GM23338 (cell line): ENCODE measurements at regions not wholly inside any gene's neighbourhood (a gene's known extent, or its start where the extent isn't known, plus 50 kb on each side); places are given as distances from the start of the nearest gene placed in this dataset.

Experiments
- ATAC-seq: fragments of 200-7000 bp; cut with Tn5 transposase; 3 replicates; pipeline ENCODE4 v1.9.1; 2020
- DNase-seq: peaks from one replicate; pipeline ENCODE4 v3.0.0-alpha.2; 2015; ENCODE audit warnings: low spot score
- H2AFZ ChIP-seq: fragments of 200-600 bp; sonication (generic); 2 replicates; pipeline ENCODE4 v1.8.0; 2016; ENCODE audit warnings: antibody characterized with exemption, mild to moderate bottlenecking, moderate library complexity
- H3F3A ChIP-seq: fragments of 200-600 bp; sonication (generic); replicated peaks from 2 replicates; pipeline ENCODE4 v1.8.0; 2017; ENCODE audit warnings: antibody characterized with exemption, mixed run types, low read depth
- H3K27ac ChIP-seq: fragments of 200-600 bp; sonication (generic); 2 replicates; pipeline ENCODE4 v1.6.1; 2016; ENCODE audit warnings: low read depth
- H3K27me3 ChIP-seq: fragments of 200-600 bp; sonication (generic); 2 replicates; pipeline ENCODE4 v1.8.0; 2016; ENCODE audit warnings: mild to moderate bottlenecking, mixed run types, moderate library complexity; ENCODE audit not compliant: insufficient read depth
- H3K36me3 ChIP-seq: fragments of 200-600 bp; sonication (generic); 2 replicates; pipeline ENCODE4 v1.8.0; 2016; ENCODE audit warnings: mild to moderate bottlenecking; ENCODE audit not compliant: insufficient read depth
- H3K4me1 ChIP-seq: fragments of 200-600 bp; sonication (generic); 2 replicates; pipeline ENCODE4 v1.8.0; 2016; ENCODE audit warnings: mild to moderate bottlenecking, moderate library complexity; ENCODE audit not compliant: insufficient read depth
- H3K4me2 ChIP-seq: fragments of 200-600 bp; sonication (generic); 2 replicates; pipeline ENCODE4 v1.7.1; 2017; ENCODE audit warnings: mixed run types
- H3K4me3 ChIP-seq: fragments of 200-600 bp; sonication (generic); 2 replicates; pipeline ENCODE4 v1.6.1; 2016; ENCODE audit warnings: mixed run types
- H3K79me2 ChIP-seq: fragments of 200-600 bp; sonication (generic); replicated peaks from 2 replicates; pipeline ENCODE4 v1.8.0; 2017; ENCODE audit warnings: mild to moderate bottlenecking; ENCODE audit not compliant: insufficient read depth
- H3K9me2 ChIP-seq: fragments of 200-600 bp; sonication (generic); 2 replicates; pipeline ENCODE4 v1.8.0; 2017; ENCODE audit not compliant: insufficient read depth
- H4K20me1 ChIP-seq: fragments of 200-600 bp; sonication (generic); replicated peaks from 2 replicates; pipeline ENCODE4 v1.8.0; 2017; ENCODE audit warnings: mild to moderate bottlenecking; ENCODE audit not compliant: insufficient read depth
- H3K27ac Mint-ChIP-seq: 2 replicates; pipeline ENCODE4 v1.8.0; 2020; ENCODE audit warnings: inconsistent platforms, mild to moderate bottlenecking, moderate library complexity, mixed read lengths
- H3K27me3 Mint-ChIP-seq: 3 replicates; pipeline ENCODE4 v1.8.0; 2022; ENCODE audit warnings: low read depth, mild to moderate bottlenecking, moderate library complexity, mixed read lengths, inconsistent platforms; ENCODE audit not compliant: insufficient read depth, poor library complexity
- H3K36me3 Mint-ChIP-seq: 3 replicates; pipeline ENCODE4 v1.8.0; 2021; ENCODE audit warnings: low read depth, mild to moderate bottlenecking, inconsistent platforms, moderate library complexity, mixed read lengths
- H3K4me1 Mint-ChIP-seq: 3 replicates; pipeline ENCODE4 v1.8.0; 2020; ENCODE audit warnings: mild to moderate bottlenecking, inconsistent platforms, mixed read lengths
- H3K4me3 Mint-ChIP-seq: 3 replicates; pipeline ENCODE4 v1.8.0; 2021; ENCODE audit warnings: moderate library complexity, mild to moderate bottlenecking, inconsistent platforms, mixed read lengths
- H3K9me3 Mint-ChIP-seq: 3 replicates; pipeline ENCODE4 v1.8.0; 2020; ENCODE audit warnings: moderate library complexity, mild to moderate bottlenecking, inconsistent platforms, mixed read lengths
- CTCF ChIP-seq, 2 experiments: fragments of 200-600 bp in 1 of 2; sonication (generic) in 1 of 2; conservative IDR thresholded peaks; 2 replicates each; pipeline versions ENCODE4 v1.5.1 to v1.6.1; 2016 to 2017; ENCODE audit warnings: antibody characterized with exemption in 2 of 2, low read depth in 2 of 2, mild to moderate bottlenecking in 2 of 2, moderate library complexity in 1 of 2
- ETS1 ChIP-seq: IDR thresholded peaks from 2 replicates; pipeline ENCODE4 v1.6.1; 2016; ENCODE audit warnings: antibody characterized with exemption
- EZH2 ChIP-seq: fragments of 200-600 bp; sonication (generic); IDR thresholded peaks from one replicate; pipeline ENCODE4 v1.8.0; 2017; ENCODE audit warnings: antibody characterized with exemption, mild to moderate bottlenecking, low read depth; ENCODE audit not compliant: unreplicated experiment
- EZH2phosphoT487 ChIP-seq: fragments of 200-600 bp; sonication (generic); IDR thresholded peaks from one replicate; pipeline ENCODE4 v1.8.1; 2018; ENCODE audit warnings: antibody characterized with exemption; ENCODE audit not compliant: unreplicated experiment
- JUNB ChIP-seq: IDR thresholded peaks from one replicate; pipeline ENCODE4 v1.6.1; 2016; ENCODE audit warnings: antibody characterized with exemption; ENCODE audit not compliant: unreplicated experiment
- NANOG ChIP-seq: IDR thresholded peaks from 2 replicates; pipeline ENCODE4 v1.6.1; 2016; ENCODE audit warnings: antibody characterized with exemption, borderline replicate concordance
- POLR2AphosphoS5 ChIP-seq: IDR thresholded peaks from 2 replicates; pipeline ENCODE4 v1.6.1; 2016; ENCODE audit warnings: antibody characterized with exemption, low read depth
- REST ChIP-seq: IDR thresholded peaks from one replicate; pipeline ENCODE4 v1.6.1; 2018; ENCODE audit warnings: antibody characterized with exemption; ENCODE audit not compliant: unreplicated experiment
- STAT1 ChIP-seq: IDR thresholded peaks from one replicate; pipeline ENCODE4 v1.6.1; 2016; ENCODE audit warnings: antibody characterized with exemption; ENCODE audit not compliant: unreplicated experiment
- ZNF114 ChIP-seq: fragments of 250-450 bp; sonication (Bioruptor Pico); IDR thresholded peaks from 2 replicates; pipeline ENCODE4 v1.5.0; 2020; ENCODE audit warnings: mild to moderate bottlenecking, moderate library complexity
- ZNF331 ChIP-seq: fragments of 250-450 bp; sonication (Bioruptor Pico); IDR thresholded peaks from 2 replicates; pipeline ENCODE4 v1.5.0; 2020; ENCODE audit warnings: low read depth, mild to moderate bottlenecking, moderate library complexity

GRCh38 chr2:80930777-80931176 lies 626.2 kb upstream of the LRRTM1 start (continued):
- TF ChIP-seq REST (no peak), STAT1 (no peak)

- peaks cover 13% of the 10 kb centered on the region for H3K36me3 ChIP-seq
- no peaks in the 10 kb centered on the region for H3K9me2 ChIP-seq
- H3K4me2 ChIP-seq: no peak overlapping the region
- H3K4me1 Mint-ChIP-seq: no peaks in the 10 kb centered on the region
- no peak overlapping the region for H3K4me3 Mint-ChIP-seq
- no peak overlapping the region; the same call in 1 of the 2 replicates for H3K27ac Mint-ChIP-seq
- no peaks in the 10 kb centered on the region for H3K79me2 ChIP-seq
- H3K36me3 Mint-ChIP-seq: peaks cover 14% of the 10 kb centered on the region; the same call in 2 of the 3 replicates
- ATAC-seq (no peak), DNase-seq (no peak)
- peaks cover 5% of the 10 kb centered on the region for H3K27me3 Mint-ChIP-seq
- no peaks in the 10 kb centered on the region for H3F3A ChIP-seq
- no peak overlapping the region for H3K4me3 ChIP-seq
- H3K27ac ChIP-seq: no peak overlapping the region
- H4K20me1 ChIP-seq: no peaks in the 10 kb centered on the region
- H3K27me3 ChIP-seq: no peaks in the 10 kb centered on the region
- H3K9me3 Mint-ChIP-seq: peaks cover 22% of the 10 kb centered on the region
- no peaks in the 10 kb centered on the region for H3K4me1 ChIP-seq
- peak overlapping the region; percentile 73; the same call in 1 of the 2 replicates for H2AFZ ChIP-seq
- TF ChIP-seq ZNF114 (CRISPR knock-in tag) (no peak), ZNF331 (CRISPR knock-in tag) (no peak), STAT1 (no peak), REST (no peak), NANOG (no peak), ETS1 (no peak), EZH2 (no peak), CTCF (conservative IDR thresholded peaks at IDR 0.05; ENCODE audit: low read depth in 2 of 2) (no peak), POLR2AphosphoS5 (no peak), EZH2phosphoT487 (no peak), JUNB (no peak)
Measured at GRCh38 chr2:80926168-80926567, 621.6 kb upstream of the LRRTM1 start.
